ENCODE measurements at regions not wholly inside any gene's neighbourhood (a gene's known extent, or its start where the extent isn't known, plus 50 kb on each side); places are given as distances from the start of the nearest gene placed in this dataset.

- Histone ChIP-seq H3K4me3 (ENCODE audit: low read length in 2 of 2) (no peak overlapping the region), H3K36me3 (ENCODE audit: insufficient read depth, low read length) (no peaks in the 10 kb centered on the region), H3K27me3 (ENCODE audit: insufficient read depth, low read length) (no peaks in the 10 kb centered on the region), H3K27ac (ENCODE audit: low read depth, low read length) (no peak overlapping the region), H3K9me3 (ENCODE audit: control insufficient read depth in 1 of 2, low read length in 2 of 2) (no peaks in the 10 kb centered on the region), H3K4me1 (ENCODE audit: insufficient read depth, low read length) (no peaks in the 10 kb centered on the region)
- Mint-ChIP-seq H3K27ac (no peak overlapping the region), H3K27me3 (peaks cover 7% of the 10 kb centered on the region in 2 donors), H3K36me3 (no peaks in the 10 kb centered on the region), H3K9me3 (peaks cover 0 to 21% (median 10%) of the 10 kb centered on the region in 8 donors), H3K4me1 (peaks cover 0 to 1% (median 0%) of the 10 kb centered on the region in 4 donors), H3K4me3 (no peak overlapping the region)
- CTCF ChIA-PET (ENCODE audit: partially characterized antibody): no interaction called here
- no peak for DNase-seq
- intact Hi-C loops (cut with micrococcal nuclease): no loop called here
- POLR2A ChIA-PET (ENCODE audit: partially characterized antibody): no interaction called here
These were observed 92.6 kb upstream of the RNF32 start for GRCh38 chr7:156547884-156548561.

DNA sequence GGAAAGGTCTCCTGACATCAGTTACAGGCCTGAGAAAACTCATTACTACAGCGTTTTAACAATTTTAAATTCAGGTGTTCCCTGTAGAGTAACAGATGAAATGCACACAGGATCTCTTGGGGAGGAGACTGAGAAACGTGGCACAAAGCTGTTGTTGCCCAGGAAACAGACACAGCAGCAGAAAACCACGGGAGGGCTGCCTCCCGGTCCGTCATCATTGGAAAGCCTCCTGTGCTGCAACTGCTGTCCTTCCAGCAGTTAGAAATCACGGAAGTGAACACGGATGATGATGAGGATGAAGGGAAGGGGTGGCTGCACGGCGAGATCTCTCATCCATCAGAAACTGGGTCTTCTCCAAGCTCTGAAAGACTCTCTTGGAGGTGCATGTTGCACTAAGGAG is 94.6 kb upstream of the RNF32 start:
- H3K36me3 Mint-ChIP-seq: no peaks in the 10 kb centered on the region
- H3K36me3 ChIP-seq (ENCODE audit: insufficient read depth, low read length): no peaks in the 10 kb centered on the region

DNA sequence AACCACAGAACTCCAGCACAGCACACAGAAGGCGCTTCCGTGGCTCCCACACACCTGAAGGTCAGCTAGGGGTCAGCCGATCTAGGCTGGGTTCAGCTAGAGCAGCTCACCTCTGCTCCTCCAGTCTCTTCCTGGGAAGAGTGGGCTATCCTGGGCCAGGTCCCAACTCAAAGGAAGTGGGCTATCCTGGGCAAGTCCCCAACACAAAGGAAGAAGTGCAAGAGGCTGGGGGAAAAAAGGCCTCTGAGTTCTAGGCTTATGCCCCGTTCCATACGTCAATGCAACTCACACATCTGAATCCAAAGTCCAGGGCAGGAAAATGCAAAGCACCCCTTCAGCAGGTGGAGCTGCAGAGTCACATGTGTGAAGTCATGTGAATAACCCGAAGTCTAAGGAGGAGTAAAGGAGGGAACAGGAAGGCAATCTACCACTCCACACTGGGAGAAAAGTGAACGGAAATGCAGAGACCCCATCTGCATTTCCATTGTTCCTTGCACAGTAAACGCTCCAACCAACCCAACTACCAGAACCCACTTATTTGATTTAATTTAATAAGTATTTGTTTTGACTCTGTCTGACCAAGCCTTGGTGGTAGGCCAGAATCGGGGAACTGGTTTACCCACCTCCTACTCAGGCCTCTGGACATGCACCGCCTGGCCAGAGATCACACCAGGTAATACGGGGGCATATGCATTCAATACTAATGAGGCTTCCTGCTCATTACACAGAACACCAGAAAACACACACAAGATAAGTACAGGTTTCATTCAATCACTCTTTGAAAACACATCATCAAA is 95.5 kb upstream of the RNF32 start:
- Mint-ChIP-seq H3K27ac (no peak overlapping the region), H3K27me3 (peaks cover 8 to 9% of the 10 kb centered on the region in 2 donors), H3K9me3 (peaks cover 0 to 21% (median 10%) of the 10 kb centered on the region in 8 donors), H3K4me3 (no peak overlapping the region), H3K4me1 (peaks cover 0 to 1% (median 0%) of the 10 kb centered on the region in 4 donors), H3K36me3 (no peaks in the 10 kb centered on the region)
- ChIA-PET POLR2A (ENCODE audit: partially characterized antibody) (no interaction called here), CTCF (ENCODE audit: partially characterized antibody) (no interaction called here)
- Histone ChIP-seq H3K9me3 (ENCODE audit: control insufficient read depth in 1 of 2, low read length in 2 of 2) (no peaks in the 10 kb centered on the region), H3K36me3 (ENCODE audit: insufficient read depth, low read length) (no peaks in the 10 kb centered on the region), H3K27me3 (ENCODE audit: insufficient read depth, low read length) (no peaks in the 10 kb centered on the region), H3K27ac (ENCODE audit: low read depth, low read length) (no peak overlapping the region), H3K4me1 (ENCODE audit: insufficient read depth, low read length) (no peaks in the 10 kb centered on the region), H3K4me3 (ENCODE audit: low read length in 2 of 2) (no peak overlapping the region)
- no peak for DNase-seq
- intact Hi-C loops (cut with micrococcal nuclease): no loop called here

More for the DNA sequence above, 94.6 kb upstream of the RNF32 start:
- peaks cover 0 to 1% (median 0%) of the 10 kb centered on the region in 4 donors for H3K4me1 Mint-ChIP-seq
- no peaks in the 10 kb centered on the region for H3K9me3 ChIP-seq (ENCODE audit: control insufficient read depth in 1 of 2, low read length in 2 of 2)
- H3K27me3 Mint-ChIP-seq: peaks cover 8 to 9% of the 10 kb centered on the region in 2 donors
- H3K27ac ChIP-seq (ENCODE audit: low read depth, low read length): no peak overlapping the region
- no peak for DNase-seq
- ChIA-PET CTCF (ENCODE audit: partially characterized antibody) (no interaction called here), POLR2A (ENCODE audit: partially characterized antibody) (no interaction called here)
- intact Hi-C loops (cut with micrococcal nuclease): no loop called here
- H3K9me3 Mint-ChIP-seq: peaks cover 0 to 21% (median 10%) of the 10 kb centered on the region in 8 donors
- no peaks in the 10 kb centered on the region for H3K4me1 ChIP-seq (ENCODE audit: insufficient read depth, low read length)
- no peaks in the 10 kb centered on the region for H3K27me3 ChIP-seq (ENCODE audit: insufficient read depth, low read length)
- H3K4me3 ChIP-seq (ENCODE audit: low read length in 2 of 2): no peak overlapping the region
- no peak overlapping the region for H3K4me3 Mint-ChIP-seq
- no peak overlapping the region for H3K27ac Mint-ChIP-seq

- Histone ChIP-seq H3K36me3 (ENCODE audit: insufficient read depth, low read length) (no peaks in the 10 kb centered on the region), H3K4me1 (ENCODE audit: insufficient read depth, low read length) (no peaks in the 10 kb centered on the region), H3K9me3 (ENCODE audit: control insufficient read depth in 1 of 2, low read length in 2 of 2) (no peaks in the 10 kb centered on the region), H3K4me3 (ENCODE audit: low read length in 2 of 2) (no peak overlapping the region), H3K27ac (ENCODE audit: low read depth, low read length) (no peak overlapping the region), H3K27me3 (ENCODE audit: insufficient read depth, low read length) (no peaks in the 10 kb centered on the region)
- DNase-seq: no peak
- peaks cover 0 to 1% (median 0%) of the 10 kb centered on the region in 4 donors for H3K4me1 Mint-ChIP-seq
- H3K4me3 Mint-ChIP-seq: no peak overlapping the region
- intact Hi-C loops (cut with micrococcal nuclease): no loop called here
- peaks cover 8 to 9% of the 10 kb centered on the region in 2 donors for H3K27me3 Mint-ChIP-seq
- peaks cover 0 to 13% (median 8%) of the 10 kb centered on the region in 8 donors for H3K9me3 Mint-ChIP-seq
- no peak overlapping the region for H3K27ac Mint-ChIP-seq
- H3K36me3 Mint-ChIP-seq: no peaks in the 10 kb centered on the region
- ChIA-PET CTCF (ENCODE audit: partially characterized antibody) (no interaction called here), POLR2A (ENCODE audit: partially characterized antibody) (no interaction called here)
These were observed 96.6 kb upstream of the RNF32 start for GRCh38 chr7:156543699-156544598.

- H3K9me3 ChIP-seq (ENCODE audit: control insufficient read depth in 1 of 2, low read length in 2 of 2): no peaks in the 10 kb centered on the region
- DNase-seq: no peak
- no peak overlapping the region for H3K4me3 ChIP-seq (ENCODE audit: low read length in 2 of 2)
- ChIA-PET POLR2A (ENCODE audit: partially characterized antibody) (no interaction called here), CTCF (ENCODE audit: partially characterized antibody) (no interaction called here)
- H3K4me3 Mint-ChIP-seq: no peak overlapping the region
- no peaks in the 10 kb centered on the region for H3K36me3 ChIP-seq (ENCODE audit: insufficient read depth, low read length)
- H3K4me1 ChIP-seq (ENCODE audit: insufficient read depth, low read length): no peaks in the 10 kb centered on the region
- H3K27ac ChIP-seq (ENCODE audit: low read depth, low read length): no peak overlapping the region
- peaks cover 0 to 4% (median 0%) of the 10 kb centered on the region in 8 donors for H3K9me3 Mint-ChIP-seq
- H3K36me3 Mint-ChIP-seq: no peaks in the 10 kb centered on the region
- peaks cover 4 to 7% of the 10 kb centered on the region in 2 donors for H3K27me3 Mint-ChIP-seq
- H3K4me1 Mint-ChIP-seq: no peaks in the 10 kb centered on the region
- no peaks in the 10 kb centered on the region for H3K27me3 ChIP-seq (ENCODE audit: insufficient read depth, low read length)
- H3K27ac Mint-ChIP-seq: peak overlapping the region in 1 of 7 donors; percentile 7
- intact Hi-C loops (cut with micrococcal nuclease): no loop called here
These were observed 99.9 kb upstream of the RNF32 start for GRCh38 chr7:156540619-156541165.

- DNase-seq: no peak
- no peaks in the 10 kb centered on the region for H3K36me3 ChIP-seq (ENCODE audit: insufficient read depth, low read length)
- H3K9me3 ChIP-seq (ENCODE audit: control insufficient read depth in 1 of 2, low read length in 2 of 2): no peaks in the 10 kb centered on the region
- intact Hi-C loops (cut with micrococcal nuclease): no loop called here
- H3K4me1 ChIP-seq (ENCODE audit: insufficient read depth, low read length): no peaks in the 10 kb centered on the region
- Mint-ChIP-seq H3K4me3 (no peak overlapping the region), H3K27me3 (peaks cover 5 to 7% of the 10 kb centered on the region in 2 donors), H3K9me3 (peaks cover 0 to 4% (median 0%) of the 10 kb centered on the region in 8 donors), H3K4me1 (no peaks in the 10 kb centered on the region), H3K27ac (no peak overlapping the region), H3K36me3 (no peaks in the 10 kb centered on the region)
- ChIA-PET POLR2A (ENCODE audit: partially characterized antibody) (no interaction called here), CTCF (ENCODE audit: partially characterized antibody) (no interaction called here)
- no peaks in the 10 kb centered on the region for H3K27me3 ChIP-seq (ENCODE audit: insufficient read depth, low read length)
- no peak overlapping the region for H3K27ac ChIP-seq (ENCODE audit: low read depth, low read length)
- no peak overlapping the region for H3K4me3 ChIP-seq (ENCODE audit: low read length in 2 of 2)
These were observed 100.6 kb upstream of the RNF32 start for GRCh38 chr7:156539999-156540398.

GRCh38 chr7:156537006-156537405 is 103.6 kb upstream of the RNF32 start:
- no peak for DNase-seq
- Histone ChIP-seq H3K9me3 (ENCODE audit: control insufficient read depth in 1 of 2, low read length in 2 of 2) (no peaks in the 10 kb centered on the region), H3K27ac (ENCODE audit: low read depth, low read length) (no peak overlapping the region), H3K4me1 (ENCODE audit: insufficient read depth, low read length) (no peaks in the 10 kb centered on the region), H3K27me3 (ENCODE audit: insufficient read depth, low read length) (no peaks in the 10 kb centered on the region), H3K36me3 (ENCODE audit: insufficient read depth, low read length) (no peaks in the 10 kb centered on the region), H3K4me3 (ENCODE audit: low read length in 2 of 2) (no peak overlapping the region)
- H3K27ac Mint-ChIP-seq: no peak overlapping the region
- ChIA-PET POLR2A (ENCODE audit: partially characterized antibody) (no interaction called here), CTCF (ENCODE audit: partially characterized antibody) (no interaction called here)
- no peaks in the 10 kb centered on the region for H3K4me1 Mint-ChIP-seq
- peaks cover 4 to 5% of the 10 kb centered on the region in 2 donors for H3K27me3 Mint-ChIP-seq
- H3K9me3 Mint-ChIP-seq: peaks cover 0 to 4% (median 0%) of the 10 kb centered on the region in 8 donors
- H3K36me3 Mint-ChIP-seq: no peaks in the 10 kb centered on the region
- intact Hi-C loops (cut with micrococcal nuclease): no loop called here
- H3K4me3 Mint-ChIP-seq: no peak overlapping the region

Data from CD4-positive, alpha-beta memory T cell (primary cell).